Tibial nerve (tissue), 3 donors: ENCODE measurements at regions not wholly inside any gene's neighbourhood (a gene's known extent, or its start where the extent isn't known, plus 50 kb on each side); places are given as distances from the start of the nearest gene placed in this dataset.

Experiments
- POLR2A ChIP-seq, 2 donors: fragments of 450-650 bp; IDR thresholded peaks; one replicate each; pipeline ENCODE4 v1.6.1; 2017; ENCODE audit warnings: antibody characterized with exemption in 2 of 2, mild to moderate bottlenecking in 2 of 2, moderate library complexity in 2 of 2
- TF ChIP-seq, protein P1 (sequence below), 5 experiments: fragments of 200-600 bp in 3 of 5; fragments of 450-650 bp in 2 of 5; sonication (generic) in 3 of 5; IDR thresholded peaks; one replicate each; pipeline ENCODE4 v1.5.1; 2016 to 2019; ENCODE audit warnings: antibody characterized with exemption in 5 of 5, mild to moderate bottlenecking in 3 of 5, moderate library complexity in 2 of 5

- TF ChIP-seq, protein P1, sequence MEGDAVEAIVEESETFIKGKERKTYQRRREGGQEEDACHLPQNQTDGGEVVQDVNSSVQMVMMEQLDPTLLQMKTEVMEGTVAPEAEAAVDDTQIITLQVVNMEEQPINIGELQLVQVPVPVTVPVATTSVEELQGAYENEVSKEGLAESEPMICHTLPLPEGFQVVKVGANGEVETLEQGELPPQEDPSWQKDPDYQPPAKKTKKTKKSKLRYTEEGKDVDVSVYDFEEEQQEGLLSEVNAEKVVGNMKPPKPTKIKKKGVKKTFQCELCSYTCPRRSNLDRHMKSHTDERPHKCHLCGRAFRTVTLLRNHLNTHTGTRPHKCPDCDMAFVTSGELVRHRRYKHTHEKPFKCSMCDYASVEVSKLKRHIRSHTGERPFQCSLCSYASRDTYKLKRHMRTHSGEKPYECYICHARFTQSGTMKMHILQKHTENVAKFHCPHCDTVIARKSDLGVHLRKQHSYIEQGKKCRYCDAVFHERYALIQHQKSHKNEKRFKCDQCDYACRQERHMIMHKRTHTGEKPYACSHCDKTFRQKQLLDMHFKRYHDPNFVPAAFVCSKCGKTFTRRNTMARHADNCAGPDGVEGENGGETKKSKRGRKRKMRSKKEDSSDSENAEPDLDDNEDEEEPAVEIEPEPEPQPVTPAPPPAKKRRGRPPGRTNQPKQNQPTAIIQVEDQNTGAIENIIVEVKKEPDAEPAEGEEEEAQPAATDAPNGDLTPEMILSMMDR (IDR thresholded peaks at IDR 0.05), result no peak
- TF ChIP-seq POLR2A (IDR thresholded peaks at IDR 0.05), result no peak
Observed at GRCh38 chr10:4132216-4132556, 347.2 kb upstream of the KLF6 start.
